OCI-LY3 (cell line): ENCODE measurements at regions not wholly inside any gene's neighbourhood (a gene's known extent, or its start where the extent isn't known, plus 50 kb on each side); places are given as distances from the start of the nearest gene placed in this dataset.

Experiments
- CTCF ChIP-seq: fragments of 200-600, 300-600 bp; sonication (generic); IDR thresholded peaks from 2 replicates; pipeline ENCODE4 v1.5.1; 2014; ENCODE audit warnings: antibody characterized with exemption, low read length, low read depth
- EZH2phosphoT487 ChIP-seq: fragments of 200-600 bp; shearing (Covaris generic); IDR thresholded peaks from 2 replicates; pipeline ENCODE4 v1.6.1; 2018; ENCODE audit warnings: antibody characterized with exemption, mixed run types, low read depth

GRCh38 chr18:43651057-43651456, 373.8 kb upstream of the SYT4 start:
- TF ChIP-seq CTCF (no peak), EZH2phosphoT487 (no peak)
